Osteoblast (primary cell): ENCODE measurements at regions not wholly inside any gene's neighbourhood (a gene's known extent, or its start where the extent isn't known, plus 50 kb on each side); places are given as distances from the start of the nearest gene placed in this dataset.

Experiments
- DNase-seq: peaks from one replicate; pipeline ENCODE4 v3.0.0; 2011; ENCODE audit warnings: low spot score, mixed read lengths; ENCODE audit not compliant: insufficient read length; ENCODE audit errors: missing footprints
- H2AFZ ChIP-seq: 2 replicates; pipeline ENCODE4 v1.6.0; 2011; ENCODE audit warnings: mild to moderate bottlenecking, low read length
- H3K27ac ChIP-seq: 2 replicates; pipeline ENCODE4 v1.5.1; 2011; ENCODE audit warnings: mild to moderate bottlenecking, low read depth, low read length, moderate library complexity
- H3K27me3 ChIP-seq: 2 replicates; pipeline ENCODE4 v1.6.0; 2012; ENCODE audit warnings: mild to moderate bottlenecking, control low read depth, inconsistent platforms, low read length, moderate library complexity; ENCODE audit not compliant: insufficient read depth
- H3K36me3 ChIP-seq: 2 replicates; pipeline ENCODE4 v1.5.1; 2011; ENCODE audit warnings: mild to moderate bottlenecking, low read length, control low read depth, moderate library complexity; ENCODE audit not compliant: insufficient read depth
- H3K4me1 ChIP-seq: 2 replicates; pipeline ENCODE4 v1.5.1; 2011; ENCODE audit warnings: mild to moderate bottlenecking, low read length, control low read depth, moderate library complexity; ENCODE audit not compliant: insufficient read depth
- H3K4me2 ChIP-seq: 2 replicates; pipeline ENCODE4 v1.6.0; 2011; ENCODE audit warnings: mild to moderate bottlenecking, low read length; ENCODE audit not compliant: insufficient read depth
- H3K4me3 ChIP-seq: fragments of 200-600 bp; sonication (generic); 3 replicates; pipeline ENCODE4 v1.5.1; 2012; ENCODE audit warnings: mild to moderate bottlenecking, low read length, inconsistent platforms; ENCODE audit not compliant: insufficient read depth
- H3K79me2 ChIP-seq: 2 replicates; pipeline ENCODE4 v1.6.0; 2012; ENCODE audit warnings: mild to moderate bottlenecking, low read length, control low read depth, inconsistent platforms; ENCODE audit not compliant: insufficient read depth
- H3K9me3 ChIP-seq: 2 replicates; pipeline ENCODE4 v1.5.1; 2011; ENCODE audit warnings: low read depth, low read length, control low read depth
- H4K20me1 ChIP-seq: 2 replicates; pipeline ENCODE4 v1.6.0; 2012; ENCODE audit warnings: mild to moderate bottlenecking, low read length, control low read depth; ENCODE audit not compliant: insufficient read depth
- TF ChIP-seq, protein P1 (sequence below): IDR thresholded peaks from 2 replicates; pipeline ENCODE4 v1.5.1; 2011; ENCODE audit warnings: mild to moderate bottlenecking, low read depth, low read length, moderate library complexity; ENCODE audit errors: extremely low read depth

DNA sequence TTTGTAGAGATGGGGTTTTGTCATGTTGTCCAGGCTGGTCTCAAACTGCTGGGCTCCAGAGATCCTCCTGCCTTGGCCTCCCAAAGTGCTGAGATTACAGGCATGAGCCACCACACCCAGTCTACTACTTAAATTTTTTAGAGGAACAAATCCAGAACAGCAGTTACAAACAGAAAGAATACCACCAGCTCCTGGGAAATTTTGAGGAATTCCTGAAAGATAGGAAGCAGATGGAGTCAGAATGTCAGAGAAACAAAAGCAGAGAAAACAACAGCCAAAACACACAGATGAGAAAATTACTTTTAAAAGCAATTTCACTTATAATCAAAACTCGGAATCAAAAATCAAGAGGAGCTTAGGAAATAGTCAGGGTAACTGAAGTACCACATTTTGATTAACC lies 543.3 kb upstream of the MARCKS start:
- Histone ChIP-seq H3K4me2 (no peak overlapping the region), H2AFZ (no peak overlapping the region), H3K79me2 (no peaks in the 10 kb centered on the region), H3K36me3 (no peaks in the 10 kb centered on the region), H3K4me3 (no peak overlapping the region), H4K20me1 (no peaks in the 10 kb centered on the region), H3K9me3 (no peaks in the 10 kb centered on the region), H3K4me1 (peaks cover 15% of the 10 kb centered on the region), H3K27ac (no peak overlapping the region), H3K27me3 (no peaks in the 10 kb centered on the region)
- TF ChIP-seq, protein P1, sequence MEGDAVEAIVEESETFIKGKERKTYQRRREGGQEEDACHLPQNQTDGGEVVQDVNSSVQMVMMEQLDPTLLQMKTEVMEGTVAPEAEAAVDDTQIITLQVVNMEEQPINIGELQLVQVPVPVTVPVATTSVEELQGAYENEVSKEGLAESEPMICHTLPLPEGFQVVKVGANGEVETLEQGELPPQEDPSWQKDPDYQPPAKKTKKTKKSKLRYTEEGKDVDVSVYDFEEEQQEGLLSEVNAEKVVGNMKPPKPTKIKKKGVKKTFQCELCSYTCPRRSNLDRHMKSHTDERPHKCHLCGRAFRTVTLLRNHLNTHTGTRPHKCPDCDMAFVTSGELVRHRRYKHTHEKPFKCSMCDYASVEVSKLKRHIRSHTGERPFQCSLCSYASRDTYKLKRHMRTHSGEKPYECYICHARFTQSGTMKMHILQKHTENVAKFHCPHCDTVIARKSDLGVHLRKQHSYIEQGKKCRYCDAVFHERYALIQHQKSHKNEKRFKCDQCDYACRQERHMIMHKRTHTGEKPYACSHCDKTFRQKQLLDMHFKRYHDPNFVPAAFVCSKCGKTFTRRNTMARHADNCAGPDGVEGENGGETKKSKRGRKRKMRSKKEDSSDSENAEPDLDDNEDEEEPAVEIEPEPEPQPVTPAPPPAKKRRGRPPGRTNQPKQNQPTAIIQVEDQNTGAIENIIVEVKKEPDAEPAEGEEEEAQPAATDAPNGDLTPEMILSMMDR = no peak
- DNase-seq = no peak

DNA sequence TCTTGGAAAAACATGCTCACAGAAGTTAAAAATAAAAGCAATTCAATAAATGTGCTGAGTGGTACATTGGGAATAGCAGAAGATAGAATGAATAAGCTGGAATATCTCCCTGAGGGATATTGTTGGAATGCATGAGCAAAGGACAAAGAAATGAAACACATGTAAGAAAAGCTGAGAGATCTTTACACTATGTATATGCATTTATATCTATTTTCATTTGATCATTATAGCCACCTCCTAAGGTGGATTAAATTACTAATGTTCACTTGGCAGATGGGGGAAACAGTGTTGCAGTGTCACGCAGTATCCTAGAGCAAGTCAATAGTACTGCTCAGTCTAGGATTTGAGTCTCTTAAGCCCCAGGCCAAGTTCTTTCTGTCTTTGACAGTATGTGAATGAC lies 542.0 kb upstream of the MARCKS start:
- H3K27me3 ChIP-seq = no peaks in the 10 kb centered on the region
- H3K36me3 ChIP-seq = no peaks in the 10 kb centered on the region
- H3K4me3 ChIP-seq = no peak overlapping the region
- peak overlapping the region; percentile 49 for H3K27ac ChIP-seq
- no peaks in the 10 kb centered on the region for H3K9me3 ChIP-seq
- H3K79me2 ChIP-seq = no peaks in the 10 kb centered on the region
- no peaks in the 10 kb centered on the region for H4K20me1 ChIP-seq
- peaks cover 15% of the 10 kb centered on the region for H3K4me1 ChIP-seq
- TF ChIP-seq, protein P1 = no peak
- H2AFZ ChIP-seq = peak overlapping the region; percentile 28
- H3K4me2 ChIP-seq = no peak overlapping the region
- no peak for DNase-seq

GRCh38 chr6:113315879-113316278 lies 541.3 kb upstream of the MARCKS start:
- Histone ChIP-seq H2AFZ (peak overlapping the region; percentile 14), H3K4me1 (peaks cover 15% of the 10 kb centered on the region), H3K4me3 (no peak overlapping the region), H3K9me3 (no peaks in the 10 kb centered on the region), H3K36me3 (no peaks in the 10 kb centered on the region), H4K20me1 (no peaks in the 10 kb centered on the region), H3K79me2 (no peaks in the 10 kb centered on the region), H3K27ac (peak overlapping the region; percentile 49), H3K27me3 (no peaks in the 10 kb centered on the region), H3K4me2 (no peak overlapping the region)
- TF ChIP-seq, protein P1 = no peak
- no peak for DNase-seq

GRCh38 chr6:113317442-113317841 lies 539.7 kb upstream of the MARCKS start:
- H2AFZ ChIP-seq = no peak overlapping the region

More at GRCh38 chr6:113317442-113317841, 539.7 kb upstream of the MARCKS start:
- Histone ChIP-seq H3K79me2 (no peaks in the 10 kb centered on the region), H3K9me3 (no peaks in the 10 kb centered on the region), H3K4me1 (peaks cover 15% of the 10 kb centered on the region), H3K4me3 (no peak overlapping the region), H3K27ac (no peak overlapping the region), H3K4me2 (no peak overlapping the region), H3K36me3 (no peaks in the 10 kb centered on the region), H3K27me3 (no peaks in the 10 kb centered on the region), H4K20me1 (no peaks in the 10 kb centered on the region)
- TF ChIP-seq, protein P1 = no peak
- DNase-seq = no peak
